ENCODE measurements at regions not wholly inside any gene's neighbourhood (a gene's known extent, or its start where the extent isn't known, plus 50 kb on each side); places are given as distances from the start of the nearest gene placed in this dataset.

GRCh38 chr14:34036319-34036766, 85.5 kb upstream of the EGLN3 start:
- TF ChIP-seq POLR2A (IDR thresholded peaks at IDR 0.05) (no peak), CTCF (IDR thresholded peaks at IDR 0.05) (no peak)

Measured in right lobe of liver (tissue), 4 donors.